Middle frontal gyrus (tissue), 1 donor: ENCODE measurements at regions not wholly inside any gene's neighbourhood (a gene's known extent, or its start where the extent isn't known, plus 50 kb on each side); places are given as distances from the start of the nearest gene placed in this dataset.
A peak's percentile ranks its signal among the peaks of the same experiment; 100 is the strongest.
"Not testable (repeated sequence)": the region's sequence is repeated elsewhere in the genome, so short reads cannot be mapped to it uniquely, and the experiment has no call there.

Experiments
- DNase-seq: peaks from one replicate; pipeline ENCODE4 v3.0.0-alpha.2; 2015; ENCODE audit warnings: low spot score; ENCODE audit errors: extremely low spot score

DNA sequence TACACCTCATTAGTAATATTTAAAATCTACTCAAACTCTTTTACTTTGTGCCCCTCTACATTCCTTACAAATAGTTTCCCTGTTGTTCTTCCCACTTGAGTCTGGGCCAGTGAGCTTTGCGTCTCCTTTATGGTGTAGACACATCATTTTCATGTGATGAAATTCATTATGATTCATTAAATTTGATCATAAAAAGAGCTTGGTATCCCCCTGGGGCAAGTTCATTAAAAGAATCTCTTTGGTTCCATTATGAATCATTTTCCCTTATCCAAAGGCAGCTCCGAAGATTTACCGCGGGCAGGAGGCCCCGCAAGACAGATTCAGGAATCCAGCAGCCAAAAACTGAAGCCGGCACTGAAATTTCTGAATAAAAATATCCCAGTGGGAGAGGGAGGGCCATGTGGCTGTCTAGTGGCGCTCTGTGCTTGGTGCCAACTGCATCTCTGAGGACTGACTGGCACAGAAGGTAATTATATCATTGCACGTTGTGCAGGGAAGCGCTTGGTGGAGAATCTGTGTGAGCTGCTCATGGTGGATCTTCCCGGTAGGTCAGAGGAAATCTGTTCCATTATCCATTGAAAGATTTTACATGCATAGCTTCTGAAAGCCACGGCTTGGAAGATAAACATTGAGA lies 151.4 kb upstream of the PITRM1 start:
- peak; percentile 42 for DNase-seq

DNA sequence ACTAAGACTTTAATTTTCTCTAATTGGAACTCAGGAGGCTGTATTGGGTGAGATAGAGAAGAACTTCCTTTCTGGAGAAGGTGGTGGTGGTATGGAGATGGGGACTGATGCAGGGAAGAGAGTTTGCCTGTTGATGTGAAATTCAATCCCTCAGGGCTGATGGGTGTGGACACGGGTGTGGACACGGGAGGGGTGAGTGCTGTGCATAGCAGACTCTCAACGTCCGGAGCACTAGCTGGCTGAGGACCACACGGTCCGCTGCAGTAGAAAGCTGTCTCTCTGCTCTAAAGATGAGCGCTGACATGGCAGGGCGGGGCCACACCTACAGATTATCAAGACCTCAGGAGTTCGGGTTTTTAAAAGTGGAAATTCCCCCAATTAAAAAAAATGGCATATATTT lies 148.5 kb upstream of the PITRM1 start:
- DNase-seq: no peak

DNA sequence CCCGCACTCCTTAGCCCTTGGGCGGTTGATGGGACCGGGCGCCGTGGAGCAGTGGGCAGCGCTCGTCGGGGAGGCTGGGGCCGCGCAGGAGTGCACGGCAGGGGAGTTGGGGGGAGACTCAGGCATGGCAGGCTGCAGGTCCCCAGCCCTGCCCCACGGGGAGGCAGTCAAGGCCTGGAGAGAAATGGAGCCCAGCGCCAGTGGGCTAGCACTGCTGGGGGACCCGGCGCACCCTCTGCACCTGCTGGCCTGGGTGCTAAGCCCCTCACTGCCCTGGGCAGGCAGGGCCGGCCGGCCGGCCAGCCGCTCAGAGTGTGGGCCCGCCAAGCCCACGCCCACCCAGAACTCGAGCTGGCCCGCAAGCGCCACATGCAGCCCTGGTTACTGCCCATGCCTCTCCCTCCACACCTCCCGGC lies 147.2 kb upstream of the PITRM1 start:
- DNase-seq: no peak

DNA sequence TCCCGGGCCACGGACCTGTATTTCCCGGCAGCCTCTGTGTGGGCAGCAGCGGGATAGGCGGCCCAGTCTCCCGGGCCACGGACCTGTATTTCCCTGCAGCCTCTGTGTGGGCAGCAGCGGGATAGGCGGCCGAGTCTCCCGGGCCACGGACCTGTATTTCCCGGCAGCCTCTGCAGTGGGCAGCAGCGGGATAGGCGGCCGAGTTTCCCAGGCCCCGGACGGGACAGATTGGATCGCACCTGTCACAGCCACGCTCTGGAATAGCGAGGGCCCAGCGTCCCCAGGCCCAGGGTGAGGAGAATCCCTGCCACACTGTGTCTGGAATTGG lies 145.9 kb upstream of the PITRM1 start:
- not testable (repeated sequence) for DNase-seq

DNA sequence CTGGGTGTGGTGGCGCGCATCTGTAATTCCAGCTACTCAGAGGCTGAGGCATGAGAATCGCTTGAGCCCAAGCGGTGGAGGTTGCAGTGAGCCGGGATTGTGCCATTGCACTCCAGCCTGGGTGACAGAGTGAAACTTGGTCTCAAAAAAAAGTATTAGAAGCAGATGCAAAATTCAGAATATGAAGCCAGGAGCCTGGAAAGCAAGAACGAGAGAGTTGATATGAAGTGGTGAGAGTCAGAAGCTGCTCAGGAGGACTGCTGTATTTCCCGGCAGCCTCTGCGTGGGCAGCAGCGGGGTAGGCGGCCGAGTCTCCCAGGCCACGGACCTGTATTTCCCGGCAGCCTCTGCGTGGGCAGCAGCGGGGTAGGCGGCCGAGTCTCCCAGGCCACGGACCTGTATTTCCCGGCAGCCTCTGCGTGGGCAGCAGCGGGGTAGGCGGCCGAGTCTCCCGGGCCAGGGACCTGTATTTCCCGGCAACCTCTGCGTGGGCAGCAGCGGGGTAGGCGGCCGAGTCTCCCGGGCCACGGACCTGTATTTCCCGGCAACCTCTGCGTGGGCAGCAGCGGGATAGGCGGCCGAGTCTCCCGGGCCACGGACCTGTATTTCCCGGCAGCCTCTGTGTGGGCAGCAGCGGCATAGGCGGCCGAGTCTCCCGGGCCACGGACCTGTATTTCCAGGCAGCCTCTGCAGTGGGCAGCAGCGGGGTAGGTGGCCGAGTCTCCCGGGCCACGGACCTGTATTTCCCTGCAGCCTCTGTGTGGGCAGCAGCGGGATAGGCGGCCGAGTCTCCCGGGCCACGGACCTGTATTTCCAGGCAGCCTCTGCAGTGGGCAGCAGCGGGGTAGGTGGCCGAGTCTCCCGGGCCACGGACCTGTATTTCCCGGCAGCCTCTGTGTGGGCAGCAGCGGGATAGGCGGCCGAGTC lies 145.2 kb upstream of the PITRM1 start:
- not testable (repeated sequence) for DNase-seq

DNA sequence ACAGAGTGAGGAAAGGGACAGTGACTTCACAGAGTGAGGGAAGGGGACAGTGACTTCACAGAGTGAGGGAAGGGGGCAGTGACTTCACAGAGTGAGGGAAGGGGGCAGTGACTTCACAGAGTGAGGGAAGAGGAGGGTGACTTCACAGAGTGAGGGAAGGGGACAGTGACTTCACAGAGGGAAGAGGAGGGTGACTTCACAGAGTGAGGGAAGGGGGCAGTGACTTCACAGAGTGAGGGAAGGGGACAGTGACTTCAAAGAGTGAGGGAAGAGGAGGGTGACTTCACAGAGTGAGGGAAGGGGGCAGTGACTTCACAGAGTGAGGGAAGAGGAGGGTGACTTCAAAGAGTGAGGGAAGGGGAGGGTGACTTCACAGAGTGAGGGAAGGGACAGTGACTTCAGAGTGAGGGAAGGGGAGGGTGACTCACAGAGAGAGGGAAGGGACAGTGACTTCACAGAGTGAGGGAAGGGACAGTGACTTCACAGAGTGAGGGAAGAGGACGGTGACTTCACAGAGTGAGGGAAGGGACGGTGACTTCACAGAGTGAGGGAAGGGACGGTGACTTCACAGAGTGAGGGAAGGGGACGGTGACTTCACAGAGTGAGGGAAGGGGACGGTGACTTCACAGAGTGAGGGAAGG lies 142.0 kb upstream of the PITRM1 start:
- not testable (repeated sequence) for DNase-seq

DNA sequence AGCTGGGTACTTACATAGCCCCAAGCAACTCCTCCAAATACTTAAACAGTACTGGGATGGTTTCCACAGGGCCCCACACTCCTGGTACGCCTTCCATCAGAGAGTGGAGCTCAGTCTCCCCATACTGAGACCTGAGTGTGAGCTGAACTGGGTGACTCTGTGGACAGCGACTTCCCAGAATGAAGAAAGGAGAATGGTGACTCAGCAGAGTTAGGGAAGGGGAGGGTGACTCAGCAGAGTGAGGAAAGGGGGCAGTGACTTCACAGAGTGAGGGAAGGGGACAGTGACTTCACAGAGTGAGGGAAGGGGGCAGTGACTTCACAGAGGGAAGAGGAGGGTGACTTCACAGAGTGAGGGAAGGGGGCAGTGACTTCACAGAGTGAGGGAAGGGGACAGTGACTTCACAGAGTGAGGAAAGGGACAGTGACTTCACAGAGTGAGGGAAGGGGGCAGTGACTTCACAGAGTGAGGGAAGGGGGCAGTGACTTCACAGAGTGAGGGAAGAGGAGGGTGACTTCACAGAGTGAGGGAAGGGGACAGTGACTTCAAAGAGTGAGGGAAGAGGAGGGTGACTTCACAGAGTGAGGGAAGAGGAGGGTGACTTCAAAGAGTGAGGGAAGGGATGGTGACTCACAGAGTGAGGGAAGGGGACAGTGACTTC lies 141.3 kb upstream of the PITRM1 start:
- DNase-seq: not testable (repeated sequence)

DNA sequence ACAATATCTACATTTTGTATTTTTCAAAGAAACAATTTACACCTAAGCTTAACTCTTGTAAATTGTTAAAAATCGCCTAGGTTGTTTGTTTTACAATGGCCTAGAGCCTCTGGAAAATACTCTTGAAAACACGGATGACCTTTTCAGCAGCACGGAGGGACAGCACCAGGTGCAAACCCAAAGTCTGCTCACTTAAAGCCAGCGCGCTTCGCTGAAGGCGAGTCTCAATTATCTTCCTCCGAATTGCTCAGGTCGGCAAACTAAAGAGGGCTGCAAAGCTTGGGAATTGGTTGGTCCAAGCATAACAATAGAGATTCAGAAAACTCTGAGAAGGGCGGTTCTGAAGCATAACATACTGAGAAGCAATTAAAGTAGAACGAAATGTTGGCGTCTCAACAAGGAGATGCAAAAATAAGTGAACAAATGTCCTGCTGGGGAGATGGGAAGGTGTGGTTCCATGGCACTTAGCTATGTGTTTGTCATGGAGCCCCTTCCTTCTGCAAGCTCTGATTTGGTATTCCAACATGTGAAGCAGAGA lies 139.9 kb upstream of the PITRM1 start:
- DNase-seq: no peak

DNA sequence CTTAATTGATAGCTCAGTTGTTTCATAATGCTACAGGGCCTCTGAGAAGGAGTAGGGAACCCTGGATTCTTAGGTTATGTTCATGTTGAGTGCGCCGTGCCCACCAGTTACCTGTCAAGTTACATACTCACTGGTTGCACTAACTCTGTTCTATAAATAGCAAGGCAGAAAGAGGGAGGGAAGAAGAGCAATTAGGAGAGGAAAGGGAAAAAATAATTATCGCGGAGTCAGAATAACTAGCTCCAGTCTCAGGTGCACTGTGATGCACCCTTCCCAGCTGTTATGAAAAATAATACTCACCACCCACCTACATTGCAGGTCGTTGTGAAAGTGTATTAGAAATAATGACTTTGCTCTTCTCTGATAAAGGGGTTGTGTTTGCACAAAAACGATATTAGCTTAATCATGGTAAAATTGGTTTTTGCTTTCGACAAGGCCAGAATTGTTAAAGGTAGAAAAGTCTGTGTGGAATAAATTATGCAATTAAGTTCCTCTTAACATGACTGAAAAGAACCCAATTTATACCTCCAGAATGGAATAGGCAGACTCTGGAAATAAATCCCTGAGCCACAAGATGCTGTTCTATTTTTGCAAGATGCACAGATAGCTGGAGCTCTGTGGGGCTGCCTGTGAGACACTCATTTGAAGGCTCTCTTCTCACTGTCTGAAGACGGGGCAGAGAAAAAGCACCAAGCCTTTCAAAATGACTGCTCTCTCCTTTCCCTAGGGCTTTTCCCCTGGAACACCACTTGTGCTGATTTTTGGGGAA lies 137.6 kb upstream of the PITRM1 start:
- no peak for DNase-seq

DNA sequence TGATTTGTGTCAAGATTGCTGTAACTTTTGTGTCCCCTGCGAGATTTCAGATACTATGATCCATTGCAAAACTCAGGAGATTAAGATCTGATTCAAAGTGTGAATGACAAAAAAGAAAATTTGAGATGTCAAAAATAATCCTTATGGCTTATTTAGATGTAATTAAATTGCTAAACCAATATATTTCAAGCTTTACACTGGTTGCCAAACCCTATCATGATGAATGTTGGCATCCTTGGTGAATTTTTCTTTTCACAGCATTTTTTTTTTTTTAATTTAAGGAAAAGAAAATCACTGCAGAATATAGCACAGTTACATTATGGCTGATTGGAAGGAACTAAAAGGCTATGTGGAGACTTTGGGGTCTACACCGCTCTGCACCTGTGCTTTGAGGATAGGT lies 133.5 kb upstream of the PITRM1 start:
- no peak for DNase-seq

DNA sequence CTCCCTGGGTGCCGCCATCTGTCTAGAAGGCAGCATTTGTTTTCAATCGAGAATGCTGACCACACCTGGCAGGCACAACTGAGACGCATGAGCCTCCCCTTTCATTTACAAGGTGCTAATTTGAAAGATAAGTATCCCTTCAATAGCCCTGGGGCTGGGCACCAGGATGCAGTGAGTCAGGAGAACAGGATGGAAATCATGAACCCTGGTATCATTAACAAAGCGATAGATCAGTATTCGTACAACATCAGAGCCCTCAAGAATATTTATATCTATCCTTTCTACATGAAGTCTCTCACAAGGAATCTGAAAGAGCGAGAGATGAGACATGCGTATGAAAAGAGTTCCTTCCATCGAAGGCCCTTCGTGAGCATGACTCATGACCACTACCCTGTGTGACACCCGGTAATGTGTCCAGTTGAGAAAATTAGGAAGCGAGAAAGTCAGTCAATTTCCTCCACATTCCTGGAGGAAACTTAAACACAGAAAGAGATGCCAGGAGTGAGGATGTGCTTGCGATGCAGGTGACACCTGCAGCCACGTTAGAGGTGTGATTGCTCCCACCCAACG lies 123.1 kb upstream of the PITRM1 start:
- DNase-seq: no peak

DNA sequence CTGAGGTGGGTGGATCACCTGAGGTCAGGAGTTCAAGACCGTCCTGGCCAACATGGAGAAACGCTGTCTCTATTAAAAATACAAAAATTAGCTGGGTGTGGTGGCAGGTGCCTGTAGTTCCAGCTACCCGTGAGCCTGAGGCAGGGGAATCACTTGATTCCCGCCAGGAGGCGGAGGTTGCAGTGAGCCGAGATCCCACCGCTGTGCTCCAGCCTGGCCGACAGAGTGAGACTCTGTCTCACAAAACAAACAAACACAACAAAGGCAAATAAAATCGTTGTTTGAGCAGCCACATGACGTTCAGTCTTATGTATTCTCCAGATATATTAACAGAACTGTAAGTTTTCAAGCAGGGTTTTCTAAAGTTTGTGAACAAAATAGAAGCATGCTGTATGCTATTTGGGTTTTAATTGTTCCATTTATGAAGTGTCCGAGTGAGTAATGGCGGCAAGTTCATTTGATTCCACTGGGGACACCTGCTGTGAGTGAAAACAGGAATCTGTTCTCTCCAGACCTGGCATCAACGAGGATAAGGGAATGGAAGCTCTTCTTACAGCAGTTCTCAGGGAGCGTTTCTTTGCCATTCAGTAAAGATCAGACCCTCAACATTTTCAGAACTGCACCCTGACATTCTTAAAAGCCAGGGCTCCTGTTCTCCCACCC lies 122.5 kb upstream of the PITRM1 start:
- DNase-seq: no peak

DNA sequence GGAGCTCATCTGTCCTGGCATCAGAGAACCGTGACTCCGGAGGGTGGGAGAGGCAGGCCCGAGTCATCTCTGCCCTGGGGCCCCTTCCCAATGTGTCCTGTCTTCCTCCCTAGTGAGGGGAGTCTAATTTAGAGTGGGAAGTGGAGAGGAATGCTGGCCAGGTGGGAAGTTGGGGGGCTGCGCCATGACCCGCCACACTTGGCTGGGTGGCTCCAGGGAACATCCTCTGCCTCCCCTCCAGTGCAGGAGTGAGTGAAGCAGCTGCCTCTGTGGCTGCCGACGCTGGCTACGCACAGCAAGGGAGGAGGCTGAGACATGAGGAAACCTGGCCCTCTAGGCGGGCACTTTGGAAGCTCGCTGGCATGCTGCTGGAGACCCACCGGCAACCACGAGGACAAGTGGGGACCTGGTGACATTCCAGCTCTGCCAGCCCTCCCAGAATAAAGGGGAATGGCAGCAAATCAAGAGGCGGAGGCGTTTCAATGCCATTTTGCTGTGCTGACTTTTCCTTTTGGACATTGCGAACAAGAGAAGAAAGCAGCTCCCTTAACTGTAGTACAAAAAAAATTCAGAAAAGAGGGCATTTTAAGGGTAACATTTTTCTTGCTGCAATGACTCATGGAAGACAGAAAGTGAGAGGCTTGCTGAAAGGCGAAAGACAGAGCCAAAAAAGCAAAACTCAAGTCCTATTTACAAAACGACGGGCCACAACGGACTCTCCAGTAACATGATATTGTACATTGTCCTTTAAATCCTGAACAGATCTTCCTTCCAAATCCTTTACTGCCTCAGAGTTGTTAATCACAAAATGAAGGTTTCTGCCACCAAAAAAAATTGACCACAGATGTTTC lies 121.2 kb upstream of the PITRM1 start:
- DNase-seq: no peak

DNA sequence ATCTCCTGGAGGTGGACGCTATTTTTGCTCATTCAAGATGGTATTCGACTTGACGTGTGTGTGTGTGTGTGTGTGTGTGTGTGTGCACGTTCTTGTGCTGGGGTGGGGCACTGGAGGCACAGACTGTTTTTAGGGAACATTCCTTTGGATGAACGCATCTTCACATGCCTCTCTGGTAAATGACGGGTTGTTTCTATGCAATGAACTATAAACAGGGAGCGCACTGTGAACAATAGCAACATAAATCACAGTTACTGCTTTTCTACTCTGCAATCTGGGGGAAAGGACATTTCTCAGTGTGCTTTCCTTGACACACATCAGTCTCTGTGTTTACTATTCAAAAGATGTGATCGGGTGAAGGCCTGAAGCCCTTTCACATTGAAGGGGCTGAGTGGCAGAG lies 120.1 kb upstream of the PITRM1 start:
- no peak for DNase-seq

DNA sequence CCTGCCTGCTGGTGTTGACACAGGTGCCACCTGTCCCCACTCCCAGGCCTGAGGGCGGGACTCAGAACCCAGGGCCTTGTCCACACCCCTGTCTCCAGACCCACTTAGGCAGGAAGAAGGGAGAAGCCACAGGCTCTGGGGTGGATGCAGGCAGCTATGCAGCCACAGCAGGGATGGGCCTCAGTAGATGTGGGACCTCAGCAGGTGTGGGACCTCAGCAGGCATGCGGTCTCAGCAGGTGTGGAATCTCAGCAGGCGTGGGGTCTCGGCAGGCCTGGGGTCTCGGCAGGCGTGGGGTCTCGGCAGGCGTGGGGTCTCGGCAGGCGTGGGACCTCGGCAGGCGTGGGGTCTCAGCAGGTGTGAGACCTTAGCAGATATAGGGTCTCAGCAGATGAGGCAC lies 118.0 kb upstream of the PITRM1 start:
- no peak for DNase-seq

DNA sequence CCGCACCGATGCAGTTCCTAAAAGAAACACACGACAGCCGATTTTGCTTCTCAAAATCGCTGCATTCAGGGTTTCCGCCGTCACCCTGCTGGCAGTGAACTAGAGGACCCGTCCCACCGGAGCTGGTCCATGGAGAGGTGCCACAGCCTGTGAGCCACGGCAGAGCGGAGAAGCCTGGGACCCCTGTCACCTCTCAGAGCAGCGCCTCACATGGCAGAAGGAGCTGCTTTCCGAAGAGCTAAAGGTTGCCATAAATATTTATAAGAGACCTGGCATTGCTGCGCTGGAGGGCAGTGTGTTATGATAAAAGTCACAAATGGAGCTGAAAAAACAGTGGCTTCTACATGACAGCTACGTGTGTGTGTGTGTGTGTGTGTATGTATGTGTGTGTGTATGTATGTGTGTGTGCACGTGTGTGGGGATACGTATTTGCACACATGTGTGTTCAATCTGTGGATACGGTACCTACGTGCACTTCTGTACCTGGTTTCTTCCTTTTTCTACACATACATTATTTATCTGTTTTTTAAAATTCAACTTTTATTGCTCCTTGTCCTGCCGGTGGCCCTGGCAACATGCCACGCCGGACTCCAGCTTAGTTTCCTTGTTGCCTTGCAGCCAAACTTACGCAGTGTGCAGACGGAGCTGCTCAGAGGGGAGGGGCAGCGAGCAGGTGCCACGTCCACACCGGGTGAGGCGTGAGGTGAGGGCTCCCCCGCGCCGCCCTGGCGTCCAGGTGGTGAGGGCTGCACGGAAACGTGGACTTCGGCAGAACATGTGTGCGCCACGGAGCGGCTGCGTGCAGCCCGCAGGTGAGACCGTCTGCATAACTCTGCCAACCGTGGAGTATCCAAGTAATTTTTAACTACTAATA lies 115.2 kb upstream of the PITRM1 start:
- no peak for DNase-seq

DNA sequence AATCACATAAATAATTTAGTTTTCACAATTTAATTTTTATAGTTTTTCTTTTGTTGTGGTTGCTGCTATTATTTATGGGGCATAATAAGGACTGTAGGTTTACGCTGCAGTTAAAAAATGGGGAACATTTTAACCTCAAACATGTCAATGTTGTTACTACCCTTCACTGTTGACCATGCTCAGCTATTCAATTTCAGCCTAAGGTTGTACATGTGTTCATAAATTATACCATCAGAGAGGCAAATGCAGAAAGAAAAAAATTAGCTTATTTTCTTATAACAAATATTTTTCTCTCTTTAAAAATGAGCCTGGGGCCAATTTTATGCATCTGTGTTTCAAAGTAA lies 110.1 kb upstream of the PITRM1 start:
- no peak for DNase-seq
